GM23338 (cell line): ENCODE measurements at regions not wholly inside any gene's neighbourhood (a gene's known extent, or its start where the extent isn't known, plus 50 kb on each side); places are given as distances from the start of the nearest gene placed in this dataset.

Experiments used
- ATAC-seq: fragments of 200-7000 bp; cut with Tn5 transposase; 3 replicates; pipeline ENCODE4 v1.9.1; 2020
- DNase-seq: peaks from one replicate; pipeline ENCODE4 v3.0.0-alpha.2; 2015; ENCODE audit warnings: low spot score
- H2AFZ ChIP-seq: fragments of 200-600 bp; sonication (generic); 2 replicates; pipeline ENCODE4 v1.8.0; 2016; ENCODE audit warnings: antibody characterized with exemption, mild to moderate bottlenecking, moderate library complexity
- H3F3A ChIP-seq: fragments of 200-600 bp; sonication (generic); replicated peaks from 2 replicates; pipeline ENCODE4 v1.8.0; 2017; ENCODE audit warnings: antibody characterized with exemption, mixed run types, low read depth
- H3K27ac ChIP-seq: fragments of 200-600 bp; sonication (generic); 2 replicates; pipeline ENCODE4 v1.6.1; 2016; ENCODE audit warnings: low read depth
- H3K27me3 ChIP-seq: fragments of 200-600 bp; sonication (generic); 2 replicates; pipeline ENCODE4 v1.8.0; 2016; ENCODE audit warnings: mild to moderate bottlenecking, mixed run types, moderate library complexity; ENCODE audit not compliant: insufficient read depth
- H3K36me3 ChIP-seq: fragments of 200-600 bp; sonication (generic); 2 replicates; pipeline ENCODE4 v1.8.0; 2016; ENCODE audit warnings: mild to moderate bottlenecking; ENCODE audit not compliant: insufficient read depth
- H3K4me1 ChIP-seq: fragments of 200-600 bp; sonication (generic); 2 replicates; pipeline ENCODE4 v1.8.0; 2016; ENCODE audit warnings: mild to moderate bottlenecking, moderate library complexity; ENCODE audit not compliant: insufficient read depth
- H3K4me2 ChIP-seq: fragments of 200-600 bp; sonication (generic); 2 replicates; pipeline ENCODE4 v1.7.1; 2017; ENCODE audit warnings: mixed run types
- H3K4me3 ChIP-seq: fragments of 200-600 bp; sonication (generic); 2 replicates; pipeline ENCODE4 v1.6.1; 2016; ENCODE audit warnings: mixed run types
- H3K79me2 ChIP-seq: fragments of 200-600 bp; sonication (generic); replicated peaks from 2 replicates; pipeline ENCODE4 v1.8.0; 2017; ENCODE audit warnings: mild to moderate bottlenecking; ENCODE audit not compliant: insufficient read depth
- H3K9me2 ChIP-seq: fragments of 200-600 bp; sonication (generic); 2 replicates; pipeline ENCODE4 v1.8.0; 2017; ENCODE audit not compliant: insufficient read depth
- H4K20me1 ChIP-seq: fragments of 200-600 bp; sonication (generic); replicated peaks from 2 replicates; pipeline ENCODE4 v1.8.0; 2017; ENCODE audit warnings: mild to moderate bottlenecking; ENCODE audit not compliant: insufficient read depth
- H3K27ac Mint-ChIP-seq: 2 replicates; pipeline ENCODE4 v1.8.0; 2020; ENCODE audit warnings: inconsistent platforms, mild to moderate bottlenecking, moderate library complexity, mixed read lengths
- H3K27me3 Mint-ChIP-seq: 3 replicates; pipeline ENCODE4 v1.8.0; 2022; ENCODE audit warnings: low read depth, mild to moderate bottlenecking, moderate library complexity, mixed read lengths, inconsistent platforms; ENCODE audit not compliant: insufficient read depth, poor library complexity
- H3K36me3 Mint-ChIP-seq: 3 replicates; pipeline ENCODE4 v1.8.0; 2021; ENCODE audit warnings: low read depth, mild to moderate bottlenecking, inconsistent platforms, moderate library complexity, mixed read lengths
- H3K4me1 Mint-ChIP-seq: 3 replicates; pipeline ENCODE4 v1.8.0; 2020; ENCODE audit warnings: mild to moderate bottlenecking, inconsistent platforms, mixed read lengths
- H3K4me3 Mint-ChIP-seq: 3 replicates; pipeline ENCODE4 v1.8.0; 2021; ENCODE audit warnings: moderate library complexity, mild to moderate bottlenecking, inconsistent platforms, mixed read lengths
- H3K9me3 Mint-ChIP-seq: 3 replicates; pipeline ENCODE4 v1.8.0; 2020; ENCODE audit warnings: moderate library complexity, mild to moderate bottlenecking, inconsistent platforms, mixed read lengths
- ETS1 ChIP-seq: IDR thresholded peaks from 2 replicates; pipeline ENCODE4 v1.6.1; 2016; ENCODE audit warnings: antibody characterized with exemption
- EZH2phosphoT487 ChIP-seq: fragments of 200-600 bp; sonication (generic); IDR thresholded peaks from one replicate; pipeline ENCODE4 v1.8.1; 2018; ENCODE audit warnings: antibody characterized with exemption; ENCODE audit not compliant: unreplicated experiment
- JUNB ChIP-seq: IDR thresholded peaks from one replicate; pipeline ENCODE4 v1.6.1; 2016; ENCODE audit warnings: antibody characterized with exemption; ENCODE audit not compliant: unreplicated experiment
- REST ChIP-seq: IDR thresholded peaks from one replicate; pipeline ENCODE4 v1.6.1; 2018; ENCODE audit warnings: antibody characterized with exemption; ENCODE audit not compliant: unreplicated experiment
- ZNF114 ChIP-seq: fragments of 250-450 bp; sonication (Bioruptor Pico); IDR thresholded peaks from 2 replicates; pipeline ENCODE4 v1.5.0; 2020; ENCODE audit warnings: mild to moderate bottlenecking, moderate library complexity
- ZNF331 ChIP-seq: fragments of 250-450 bp; sonication (Bioruptor Pico); IDR thresholded peaks from 2 replicates; pipeline ENCODE4 v1.5.0; 2020; ENCODE audit warnings: low read depth, mild to moderate bottlenecking, moderate library complexity
- ZNF462 ChIP-seq: fragments of 250-450 bp; sonication (Bioruptor Pico); IDR thresholded peaks from 2 replicates; pipeline ENCODE4 v1.5.0; 2020; ENCODE audit warnings: mild to moderate bottlenecking, moderate library complexity

GRCh38 chr4:23697001-23697528 lies 192.8 kb downstream of the PPARGC1A start (continued):
- TF ChIP-seq REST (no peak), JUNB (no peak), ZNF331 (CRISPR knock-in tag) (no peak), ZNF462 (CRISPR knock-in tag) (no peak)

GRCh38 chr4:23686169-23686897 lies 203.5 kb downstream of the PPARGC1A start:
- no peak for DNase-seq
- no peak for ATAC-seq
- no peak overlapping the region for H2AFZ ChIP-seq
- no peaks in the 10 kb centered on the region for H4K20me1 ChIP-seq
- Mint-ChIP-seq H3K36me3 (peaks cover 34% of the 10 kb centered on the region), H3K4me1 (peaks cover 3% of the 10 kb centered on the region; the same call in 1 of the 3 replicates), H3K4me3 (no peak overlapping the region), H3K27me3 (peaks cover 8% of the 10 kb centered on the region), H3K9me3 (peaks cover 38% of the 10 kb centered on the region), H3K27ac (no peak overlapping the region)
- peaks cover 10% of the 10 kb centered on the region; the same call in 1 of the 2 replicates for H3K4me1 ChIP-seq
- H3K4me3 ChIP-seq, result no peak overlapping the region
- H3K79me2 ChIP-seq, result no peaks in the 10 kb centered on the region
- H3K27me3 ChIP-seq, result no peaks in the 10 kb centered on the region
- H3K9me2 ChIP-seq, result no peaks in the 10 kb centered on the region
- no peaks in the 10 kb centered on the region for H3F3A ChIP-seq
- H3K27ac ChIP-seq, result no peak overlapping the region
- H3K36me3 ChIP-seq, result no peaks in the 10 kb centered on the region
- no peak overlapping the region for H3K4me2 ChIP-seq
- no peak for TF ChIP-seq ETS1
- TF ChIP-seq EZH2phosphoT487, result no peak
- no peak for TF ChIP-seq ZNF114 (CRISPR knock-in tag)
